HEK293T (cell line): ENCODE measurements at regions not wholly inside any gene's neighbourhood (a gene's known extent, or its start where the extent isn't known, plus 50 kb on each side); places are given as distances from the start of the nearest gene placed in this dataset.

Source experiments
- CTCF ChIA-PET: fragments of 350-600 bp; formaldehyde crosslinking; extraction: SDS; loops from one replicate; lab custom pipeline; 2021; ENCODE audit warnings: antibody characterized with exemption, inconsistent platforms; lab: Yijun Ruan, JAX
- POLR2A ChIA-PET: fragments of 350-600 bp; formaldehyde crosslinking; extraction: SDS; loops from one replicate; lab custom pipeline; 2020; ENCODE audit warnings: antibody characterized with exemption, inconsistent platforms; lab: Yijun Ruan, JAX
- DNase-seq: peaks from one replicate; pipeline ENCODE4 v3.0.0; 2012; ENCODE audit warnings: mixed read lengths; ENCODE audit errors: extremely low spot score
- ARNT ChIP-seq: fragments of 450-650 bp; IDR thresholded peaks from 2 replicates; pipeline ENCODE4 v1.6.1; 2017; ENCODE audit warnings: mild to moderate bottlenecking
- BHLHE40 ChIP-seq: fragments of 450-650 bp; IDR thresholded peaks from 2 replicates; pipeline ENCODE4 v1.6.1; 2016; ENCODE audit warnings: mild to moderate bottlenecking, moderate library complexity, borderline replicate concordance
- CTBP1 ChIP-seq: fragments of 450-650 bp; IDR thresholded peaks from 2 replicates; pipeline ENCODE4 v1.6.1; 2016; ENCODE audit warnings: borderline replicate concordance
- ELF4 ChIP-seq: fragments of 450-650 bp; IDR thresholded peaks from 2 replicates; pipeline ENCODE4 v1.6.1; 2017; ENCODE audit warnings: antibody characterized with exemption
- FOXA1 ChIP-seq: fragments of 450-650 bp; IDR thresholded peaks from 2 replicates; pipeline ENCODE4 v1.6.1; 2016; ENCODE audit warnings: mild to moderate bottlenecking
- FOXK2 ChIP-seq: fragments of 450-650 bp; IDR thresholded peaks from 2 replicates; pipeline ENCODE4 v1.6.1; 2016; ENCODE audit warnings: mild to moderate bottlenecking
- FOXM1 ChIP-seq: fragments of 450-650 bp; IDR thresholded peaks from 2 replicates; pipeline ENCODE4 v1.6.1; 2017; ENCODE audit warnings: mild to moderate bottlenecking, borderline replicate concordance
- HDGF ChIP-seq: fragments of 450-650 bp; IDR thresholded peaks from 2 replicates; pipeline ENCODE4 v1.6.1; 2017; ENCODE audit warnings: antibody characterized with exemption, borderline replicate concordance
- L3MBTL2 ChIP-seq: fragments of 450-650 bp; conservative IDR thresholded peaks from 2 replicates; pipeline ENCODE4 v1.6.1; 2016; ENCODE audit warnings: mild to moderate bottlenecking
- LEF1 ChIP-seq: fragments of 450-650 bp; IDR thresholded peaks from 2 replicates; pipeline ENCODE4 v1.6.1; 2017; ENCODE audit warnings: mild to moderate bottlenecking, borderline replicate concordance
- NFRKB ChIP-seq: fragments of 450-650 bp; IDR thresholded peaks from 2 replicates; pipeline ENCODE4 v1.6.1; 2016; ENCODE audit warnings: mild to moderate bottlenecking, moderate library complexity
- PKNOX1 ChIP-seq: fragments of 450-650 bp; IDR thresholded peaks from 2 replicates; pipeline ENCODE4 v1.6.1; 2016
- SP1 ChIP-seq: fragments of 450-650 bp; IDR thresholded peaks from 2 replicates; pipeline ENCODE4 v1.6.1; 2017
- SUZ12 ChIP-seq: fragments of 450-650 bp; IDR thresholded peaks from 2 replicates; pipeline ENCODE4 v1.6.1; 2016; ENCODE audit warnings: mild to moderate bottlenecking
- TARDBP ChIP-seq: fragments of 450-650 bp; IDR thresholded peaks from 2 replicates; pipeline ENCODE4 v1.6.1; 2016
- ZNF384 ChIP-seq: fragments of 450-650 bp; IDR thresholded peaks from 2 replicates; pipeline ENCODE4 v1.6.1; 2016

GRCh38 chr9:74006935-74007334, 490.2 kb upstream of the RORB start:
- TF ChIP-seq ELF4 (no peak), LEF1 (no peak), FOXA1 (no peak), TARDBP (no peak), BHLHE40 (no peak), L3MBTL2 (no peak), CTBP1 (no peak), NFRKB (no peak), ARNT (no peak), FOXM1 (no peak), HDGF (no peak), FOXK2 (no peak), SUZ12 (no peak), ZNF384 (no peak), SP1 (no peak), PKNOX1 (no peak)
- ChIA-PET CTCF (no interaction called here), POLR2A (no interaction called here)
- peak; percentile 6 for DNase-seq

- no peak for DNase-seq
- CTCF ChIA-PET, result no interaction called here
- POLR2A ChIA-PET, result no interaction called here
- TF ChIP-seq SUZ12, result no peak
- TF ChIP-seq PKNOX1, result no peak
- TF ChIP-seq TARDBP, result no peak
- TF ChIP-seq FOXA1, result no peak
- TF ChIP-seq ZNF384, result no peak
- TF ChIP-seq FOXK2, result no peak
- TF ChIP-seq LEF1, result no peak
- no peak for TF ChIP-seq NFRKB
- TF ChIP-seq SP1, result no peak
- no peak for TF ChIP-seq CTBP1
- no peak for TF ChIP-seq L3MBTL2
- no peak for TF ChIP-seq FOXM1
- TF ChIP-seq HDGF, result no peak
- no peak for TF ChIP-seq ARNT
- no peak for TF ChIP-seq ELF4
- no peak for TF ChIP-seq BHLHE40
Measured at GRCh38 chr9:74007833-74008232, 489.3 kb upstream of the RORB start.

- POLR2A ChIA-PET, result no interaction called here
- TF ChIP-seq TARDBP (no peak), ARNT (no peak), NFRKB (no peak), FOXA1 (no peak), CTBP1 (no peak), HDGF (no peak), LEF1 (no peak), SP1 (no peak), SUZ12 (no peak), BHLHE40 (no peak), ZNF384 (no peak), ELF4 (no peak), PKNOX1 (no peak)
- no peak for DNase-seq
- CTCF ChIA-PET, result no interaction called here
Measured at GRCh38 chr9:74016004-74016403, 481.1 kb upstream of the RORB start.

GRCh38 chr9:74025402-74025925, 471.7 kb upstream of the RORB start:
- ChIA-PET CTCF (no interaction called here), POLR2A (no interaction called here)
- DNase-seq, result no peak
- TF ChIP-seq ZNF384 (no peak), SP1 (no peak), L3MBTL2 (no peak), BHLHE40 (no peak), NFRKB (no peak), ELF4 (no peak), FOXK2 (no peak), FOXM1 (no peak), SUZ12 (no peak), PKNOX1 (no peak), ARNT (no peak), FOXA1 (no peak), LEF1 (no peak), TARDBP (no peak), HDGF (no peak)

GRCh38 chr9:74032421-74032820, 464.7 kb upstream of the RORB start:
- ChIA-PET POLR2A (no interaction called here), CTCF (no interaction called here)
- TF ChIP-seq ARNT, result no peak
- TF ChIP-seq FOXA1, result no peak
- no peak for TF ChIP-seq ELF4
- TF ChIP-seq PKNOX1, result no peak
- no peak for TF ChIP-seq BHLHE40
- no peak for TF ChIP-seq TARDBP
- TF ChIP-seq ZNF384, result no peak
- no peak for TF ChIP-seq SUZ12
- no peak for TF ChIP-seq LEF1
- TF ChIP-seq CTBP1, result no peak
- TF ChIP-seq HDGF, result no peak
- DNase-seq, result no peak
